Subcutaneous abdominal adipose tissue (tissue), 5 donors: ENCODE measurements at regions not wholly inside any gene's neighbourhood (a gene's known extent, or its start where the extent isn't known, plus 50 kb on each side); places are given as distances from the start of the nearest gene placed in this dataset.

Experiments used
- H3K27ac ChIP-seq: one replicate; pipeline ENCODE4 v1.7.0; 2013; ENCODE audit warnings: low read depth, mild to moderate bottlenecking, inconsistent platforms, low read length, moderate library complexity
- H3K27me3 ChIP-seq, 5 donors: one replicate each; pipeline ENCODE4 v1.7.0; 2013; ENCODE audit warnings: low read length in 5 of 5, inconsistent platforms in 1 of 5; ENCODE audit not compliant: control insufficient read depth in 5 of 5, insufficient read depth in 4 of 5
- H3K36me3 ChIP-seq, 5 donors: one replicate each; pipeline ENCODE4 v1.7.0; 2013; ENCODE audit warnings: low read length in 5 of 5; ENCODE audit not compliant: control insufficient read depth in 5 of 5, insufficient read depth in 5 of 5
- H3K4me1 ChIP-seq, 5 donors: one replicate each; pipeline ENCODE4 v1.7.0; 2013; ENCODE audit warnings: low read length in 5 of 5, mild to moderate bottlenecking in 3 of 5, moderate library complexity in 1 of 5; ENCODE audit not compliant: control insufficient read depth in 5 of 5, insufficient read depth in 5 of 5
- H3K4me3 ChIP-seq, 5 donors: one replicate each; pipeline ENCODE4 v1.7.0; 2013; ENCODE audit warnings: low read length in 5 of 5, low read depth in 1 of 5
- H3K9ac ChIP-seq, 5 donors: one replicate each; pipeline ENCODE4 v1.7.0; 2013; ENCODE audit warnings: low read length in 5 of 5, mild to moderate bottlenecking in 4 of 5, moderate library complexity in 3 of 5
- H3K9me3 ChIP-seq, 5 donors: one replicate each; pipeline ENCODE4 v1.7.0; 2013; ENCODE audit warnings: low read length in 5 of 5; ENCODE audit not compliant: control insufficient read depth in 5 of 5
- donor health status: healthy.
- donor health status: healthy.
- donor health status: healthy.
- donor health status: healthy.
- donor health status: healthy.

DNA sequence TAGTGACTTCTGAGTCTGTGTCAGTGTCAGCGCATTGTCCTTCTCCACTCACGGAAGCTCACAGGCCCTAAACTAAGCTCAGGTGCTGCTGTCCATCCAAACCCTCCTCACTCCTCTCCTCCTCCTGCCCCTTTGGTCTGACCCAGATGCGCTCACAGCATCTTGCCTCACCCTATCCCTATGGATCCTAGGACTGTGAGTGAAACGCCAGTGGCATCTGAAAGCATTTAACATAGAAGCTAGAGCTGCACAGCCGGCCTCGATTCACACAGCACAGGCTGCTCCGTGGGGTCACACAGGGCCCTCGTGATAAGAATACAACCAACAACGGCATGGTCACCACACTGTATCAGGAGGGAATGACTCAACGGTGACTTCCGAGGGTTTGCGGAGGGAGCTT is 149.1 kb upstream of the SPACA7 start:
- Histone ChIP-seq H3K4me1 (no peaks in the 10 kb centered on the region), H3K4me3 (no peak overlapping the region), H3K9ac (no peak overlapping the region), H3K27me3 (peaks cover 0 to 3% (median 0%) of the 10 kb centered on the region in 5 donors), H3K36me3 (no peaks in the 10 kb centered on the region), H3K27ac (no peak overlapping the region), H3K9me3 (no peaks in the 10 kb centered on the region)

DNA sequence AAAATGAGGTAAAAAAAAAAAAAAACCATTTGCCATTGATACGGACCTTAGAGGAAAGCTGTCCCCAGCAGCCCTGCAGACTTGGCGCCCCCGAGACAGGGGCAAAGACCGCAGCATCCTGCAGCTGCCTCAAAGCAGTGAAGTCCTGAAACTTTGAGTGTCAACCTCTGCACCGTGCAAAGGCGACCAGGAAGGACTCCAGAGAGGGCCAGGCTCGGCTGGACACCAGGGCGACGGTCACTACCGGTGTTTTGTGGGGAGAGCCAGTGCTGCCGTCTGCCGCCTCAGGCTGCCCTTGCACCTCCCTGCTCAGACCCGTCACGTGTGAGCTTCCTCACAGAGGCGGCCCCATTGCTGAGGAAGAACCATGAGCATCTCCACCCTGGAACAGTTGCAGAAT is 146.7 kb upstream of the SPACA7 start:
- H3K9ac ChIP-seq = no peak overlapping the region

DNA sequence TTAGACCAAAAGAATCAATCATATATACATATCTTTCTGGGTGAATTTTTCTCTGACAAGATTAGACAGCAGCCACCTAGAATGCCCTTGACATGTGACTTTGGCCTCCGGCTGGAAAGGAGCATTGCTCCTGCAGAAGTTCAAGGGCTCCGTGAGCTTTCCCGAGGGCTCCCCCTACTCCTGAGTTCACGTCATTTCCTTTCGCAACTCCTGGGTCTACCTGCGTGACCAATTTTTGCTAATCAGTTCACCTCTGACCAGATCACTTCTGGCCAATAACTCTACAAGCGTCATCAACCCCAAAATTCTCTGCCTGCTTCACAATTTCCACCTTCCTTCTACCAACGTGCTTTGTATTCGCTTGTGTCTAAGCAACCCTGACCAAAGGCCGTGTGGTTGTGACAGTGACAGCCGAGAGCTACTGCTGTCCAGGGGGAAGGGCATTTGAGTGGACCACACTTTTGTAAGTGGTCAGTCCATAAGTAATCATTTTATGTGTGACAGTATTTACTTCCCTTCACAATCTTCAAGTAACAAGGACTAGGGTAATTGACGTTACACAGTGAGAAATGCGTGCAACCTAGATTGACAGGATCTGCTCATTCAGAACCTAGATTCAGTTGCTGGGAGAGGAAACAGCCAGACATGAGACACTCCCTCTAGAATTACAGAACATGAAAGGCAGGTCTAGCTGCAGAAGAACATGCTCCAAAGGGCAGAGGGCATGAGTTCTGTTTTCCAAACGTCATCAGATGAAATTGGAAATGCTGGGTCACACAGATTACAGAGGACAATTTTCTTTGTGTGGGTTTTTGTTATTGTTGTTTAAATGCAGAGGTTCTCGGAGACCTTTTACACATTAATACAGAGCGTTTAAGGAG is 145.9 kb upstream of the SPACA7 start:
- H3K27me3 ChIP-seq = peaks cover 0 to 5% (median 2%) of the 10 kb centered on the region in 5 donors
- no peak overlapping the region for H3K27ac ChIP-seq
- H3K4me1 ChIP-seq = no peaks in the 10 kb centered on the region
- H3K36me3 ChIP-seq = no peaks in the 10 kb centered on the region
- no peak overlapping the region for H3K4me3 ChIP-seq
- H3K9me3 ChIP-seq = no peaks in the 10 kb centered on the region
- no peak overlapping the region for H3K9ac ChIP-seq

More for the DNA sequence above, 146.7 kb upstream of the SPACA7 start:
- no peak overlapping the region for H3K27ac ChIP-seq
- no peak overlapping the region for H3K4me3 ChIP-seq
- H3K27me3 ChIP-seq = peaks cover 0 to 5% (median 2%) of the 10 kb centered on the region in 5 donors
- H3K4me1 ChIP-seq = no peaks in the 10 kb centered on the region
- no peaks in the 10 kb centered on the region for H3K36me3 ChIP-seq
- no peaks in the 10 kb centered on the region for H3K9me3 ChIP-seq

DNA sequence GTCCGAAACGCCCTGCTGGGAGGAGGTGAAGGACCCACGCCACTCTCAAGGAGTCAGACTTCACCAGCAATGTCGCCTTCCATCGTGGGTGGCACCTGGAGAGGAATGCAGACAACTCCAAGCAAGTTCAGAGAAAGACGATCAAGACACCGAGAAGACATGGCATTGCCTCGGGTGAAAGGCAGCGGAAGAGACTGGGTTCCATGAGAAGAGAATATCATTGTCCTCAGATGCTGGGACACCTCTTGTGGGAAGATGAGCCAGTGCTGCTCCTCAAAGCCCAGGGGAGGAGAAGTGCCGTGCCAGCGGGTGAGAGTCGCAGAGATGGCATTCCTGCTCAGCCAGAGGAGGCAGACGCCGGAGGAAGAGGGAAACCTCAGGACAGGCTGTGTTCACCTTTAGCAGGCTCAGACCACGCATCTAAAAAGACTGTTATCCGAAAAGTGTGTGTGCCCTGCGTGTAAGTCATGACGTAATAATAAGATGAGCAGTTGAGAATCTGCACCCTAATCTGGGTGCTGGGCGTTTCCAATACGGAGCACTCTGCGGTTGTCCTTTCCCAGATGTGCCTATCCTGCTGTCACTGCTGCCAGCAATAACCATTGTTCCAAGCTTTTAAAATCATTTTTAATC is 144.6 kb upstream of the SPACA7 start:
- Histone ChIP-seq H3K4me3 (no peak overlapping the region), H3K36me3 (no peaks in the 10 kb centered on the region), H3K27ac (no peak overlapping the region), H3K9me3 (no peaks in the 10 kb centered on the region), H3K27me3 (peaks cover 0 to 7% (median 1%) of the 10 kb centered on the region in 5 donors), H3K9ac (no peak overlapping the region), H3K4me1 (no peaks in the 10 kb centered on the region)

DNA sequence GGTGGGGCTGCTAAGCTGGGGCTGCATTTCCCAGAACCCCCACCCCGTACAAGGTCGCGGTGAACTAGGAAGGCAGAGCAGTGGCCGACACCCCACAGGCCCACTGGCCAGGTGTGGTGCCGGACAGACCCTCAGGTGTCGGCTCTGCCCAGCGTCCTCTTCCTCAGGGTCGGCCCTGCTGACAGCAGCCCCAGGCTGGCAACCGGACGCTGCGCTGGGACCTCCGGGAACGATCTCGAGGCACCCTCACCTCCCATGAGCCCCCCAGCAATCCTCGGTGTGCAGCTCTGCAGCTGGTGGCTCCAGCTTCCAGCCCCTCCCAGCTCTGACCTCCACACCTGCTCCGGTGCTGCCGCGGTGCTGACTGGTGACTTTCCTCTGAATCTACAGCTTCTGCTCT is 142.9 kb upstream of the SPACA7 start:
- H3K4me1 ChIP-seq = no peaks in the 10 kb centered on the region

DNA sequence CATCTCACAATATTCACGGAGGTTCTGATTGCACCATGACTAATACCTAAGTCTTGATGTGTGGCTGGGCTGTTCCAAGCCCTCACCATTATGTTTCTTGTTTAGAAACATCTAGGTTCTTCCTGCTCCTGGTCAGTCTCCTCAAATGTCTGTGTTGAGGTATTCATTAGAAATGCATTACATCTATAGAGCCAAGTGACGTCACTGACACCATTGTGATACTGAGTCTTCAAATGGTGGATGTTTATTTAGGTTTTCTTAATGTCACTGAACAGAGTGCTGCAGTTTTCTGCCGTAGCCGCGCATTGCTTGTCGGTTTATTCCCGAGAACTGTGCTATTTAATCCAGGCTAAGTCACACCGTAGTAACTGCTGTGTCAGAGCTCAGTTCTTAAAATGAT is 142.4 kb upstream of the SPACA7 start:
- H3K9me3 ChIP-seq = no peaks in the 10 kb centered on the region
- H3K27ac ChIP-seq = no peak overlapping the region
- no peaks in the 10 kb centered on the region for H3K4me1 ChIP-seq
- no peak overlapping the region for H3K4me3 ChIP-seq
- H3K27me3 ChIP-seq = peaks cover 0 to 7% (median 0%) of the 10 kb centered on the region in 5 donors
- H3K36me3 ChIP-seq = no peaks in the 10 kb centered on the region
- H3K9ac ChIP-seq = no peak overlapping the region

More for the DNA sequence above, 142.9 kb upstream of the SPACA7 start:
- Histone ChIP-seq H3K4me3 (no peak overlapping the region), H3K36me3 (no peaks in the 10 kb centered on the region), H3K9ac (no peak overlapping the region), H3K27ac (no peak overlapping the region), H3K27me3 (peaks cover 0 to 7% (median 0%) of the 10 kb centered on the region in 5 donors), H3K9me3 (no peaks in the 10 kb centered on the region)

DNA sequence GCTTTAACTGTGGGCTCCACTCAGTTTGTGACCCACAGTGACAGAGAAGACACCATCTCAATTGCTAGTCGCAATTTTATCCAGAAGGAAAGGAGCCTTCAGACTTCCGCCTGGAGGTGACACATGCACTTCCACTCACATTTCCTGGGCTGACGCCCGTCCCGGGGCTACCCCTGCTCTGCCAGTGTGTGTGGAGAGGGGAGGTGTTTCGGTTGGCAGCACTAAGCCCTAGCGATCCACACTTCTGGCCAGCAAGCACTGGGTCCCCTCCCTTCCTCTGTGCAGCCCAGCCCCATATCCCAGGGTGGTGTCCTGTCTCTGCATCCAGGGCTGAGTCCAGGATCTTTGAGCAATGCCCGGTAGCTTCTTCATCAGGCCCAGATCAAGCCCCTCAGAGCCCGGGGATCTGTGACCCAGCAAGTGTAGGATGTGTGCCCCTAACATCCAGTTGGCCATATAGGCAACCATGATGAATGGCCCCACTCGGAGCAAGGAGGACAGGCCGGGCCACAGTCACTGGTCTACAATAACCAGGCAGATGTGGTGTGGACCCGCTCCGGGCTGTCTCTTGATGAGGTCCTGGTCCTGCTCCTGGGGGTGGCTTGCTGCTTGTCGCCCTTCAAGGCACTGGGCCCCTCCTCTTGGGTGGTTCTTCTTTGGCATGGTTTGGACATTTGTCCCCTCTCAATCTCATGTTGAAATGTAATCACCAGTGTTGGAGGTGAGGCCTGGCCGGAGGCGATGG is 141.9 kb upstream of the SPACA7 start:
- Histone ChIP-seq H3K9me3 (no peaks in the 10 kb centered on the region), H3K27me3 (peaks cover 0 to 7% (median 0%) of the 10 kb centered on the region in 5 donors), H3K9ac (no peak overlapping the region), H3K4me1 (no peaks in the 10 kb centered on the region), H3K4me3 (no peak overlapping the region), H3K27ac (no peak overlapping the region), H3K36me3 (no peaks in the 10 kb centered on the region)

DNA sequence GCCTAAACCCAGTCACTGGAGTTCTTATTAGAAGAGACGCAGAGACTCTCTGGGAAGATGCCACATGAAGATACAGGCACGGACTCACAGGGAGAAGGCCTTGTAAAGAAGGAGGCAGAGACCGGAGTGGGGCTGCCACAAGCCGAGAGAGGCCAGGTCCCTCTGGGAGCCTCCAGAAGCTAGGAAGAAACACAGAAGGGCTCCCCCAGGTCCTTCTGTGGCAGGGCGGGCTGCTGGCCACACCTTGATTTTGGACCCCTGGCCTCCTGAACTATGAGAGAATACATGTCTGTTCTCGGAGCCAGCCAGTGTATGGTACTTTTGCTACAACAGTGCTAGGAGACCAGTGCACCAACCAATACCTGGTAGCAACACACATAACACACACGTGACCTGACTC is 140.1 kb upstream of the SPACA7 start:
- Histone ChIP-seq H3K4me3 (no peak overlapping the region), H3K4me1 (no peaks in the 10 kb centered on the region), H3K27ac (no peak overlapping the region), H3K36me3 (no peaks in the 10 kb centered on the region), H3K9me3 (no peaks in the 10 kb centered on the region), H3K9ac (no peak overlapping the region), H3K27me3 (peaks cover 0 to 7% (median 0%) of the 10 kb centered on the region in 5 donors)

DNA sequence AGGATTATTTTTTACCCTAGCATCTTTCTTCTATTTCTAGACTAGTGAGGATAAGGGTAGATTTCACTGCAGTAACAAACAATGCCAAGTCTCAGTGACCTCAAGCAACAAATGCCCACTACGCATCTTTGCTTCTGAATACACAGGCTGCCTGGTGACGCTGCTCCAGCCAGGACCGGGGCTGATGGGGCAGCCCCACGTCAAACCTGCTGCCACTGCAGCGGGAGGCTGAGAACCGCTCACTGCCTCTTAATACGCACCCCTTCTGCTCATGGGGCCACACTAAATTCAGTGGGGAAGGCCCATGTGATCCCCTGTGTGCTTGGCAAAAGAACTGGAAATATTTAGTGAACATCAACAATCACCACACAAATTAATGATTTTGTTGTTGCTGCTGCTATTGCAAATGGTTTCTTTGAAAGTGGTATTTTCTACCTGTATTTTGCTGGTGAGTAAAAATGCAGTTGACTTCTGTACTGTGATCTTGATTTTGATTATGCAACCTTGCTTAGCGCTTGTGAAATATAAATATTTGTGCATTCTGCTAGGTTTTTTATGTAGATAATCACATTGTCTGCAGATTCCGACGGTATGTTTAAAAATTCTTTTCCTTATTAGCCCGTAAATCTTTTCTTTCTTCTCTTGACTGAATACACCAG is 139.5 kb upstream of the SPACA7 start:
- Histone ChIP-seq H3K9me3 (no peaks in the 10 kb centered on the region), H3K4me1 (no peaks in the 10 kb centered on the region), H3K27me3 (peaks cover 0 to 4% (median 0%) of the 10 kb centered on the region in 5 donors), H3K9ac (no peak overlapping the region), H3K27ac (no peak overlapping the region), H3K4me3 (no peak overlapping the region), H3K36me3 (no peaks in the 10 kb centered on the region)
